ENCODE measurements at regions not wholly inside any gene's neighbourhood (a gene's known extent, or its start where the extent isn't known, plus 50 kb on each side); places are given as distances from the start of the nearest gene placed in this dataset.

DNA sequence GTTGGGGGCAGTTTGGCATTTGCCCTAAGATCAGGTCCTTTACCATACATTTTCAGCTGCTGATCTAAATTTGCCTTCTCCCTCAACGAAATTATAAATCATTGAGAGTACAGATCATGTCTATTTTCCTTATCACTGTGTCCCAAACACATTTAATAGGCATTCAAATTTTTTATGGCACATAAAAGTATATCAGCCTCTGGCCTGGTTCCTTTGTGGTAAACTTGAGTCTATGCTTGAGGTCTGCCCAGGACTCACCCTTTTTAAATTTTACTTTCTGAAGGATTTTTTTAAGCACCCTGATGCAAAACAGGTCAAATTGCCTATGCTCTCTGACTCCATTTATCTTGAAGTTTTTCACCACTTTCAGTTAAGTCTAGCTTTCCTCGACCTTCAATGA, 163.6 kb upstream of the GRIN3A start:
- TF ChIP-seq CTCF (IDR thresholded peaks at IDR 0.05), result no peak
- no peak for TF ChIP-seq POLR2A (IDR thresholded peaks at IDR 0.05)

Data from uterus (tissue), 2 donors.